CD14-positive monocyte (primary cell): ENCODE measurements at regions not wholly inside any gene's neighbourhood (a gene's known extent, or its start where the extent isn't known, plus 50 kb on each side); places are given as distances from the start of the nearest gene placed in this dataset.

Source experiments
- DNase-seq, 3 donors: peaks; one replicate each; pipeline ENCODE4 v3.0.0-alpha.2; 2011 to 2022
- H2AFZ ChIP-seq: 2 replicates; pipeline ENCODE4 v1.6.0; 2012; ENCODE audit warnings: mild to moderate bottlenecking, low read depth, low read length, inconsistent platforms; ENCODE audit not compliant: insufficient read depth, poor library complexity, severe bottlenecking
- H3K27ac ChIP-seq, 2 donors: 1 replicate in 1 of 2; 2 replicates in 1 of 2; pipeline ENCODE4 v1.5.1; 2012 to 2013; ENCODE audit warnings: low read length in 2 of 2, control low read depth in 1 of 2, inconsistent platforms in 1 of 2, low read depth in 1 of 2, mild to moderate bottlenecking in 1 of 2
- H3K27me3 ChIP-seq, 2 donors: one replicate each; pipeline versions ENCODE4 v1.6.0 to v1.6.1; 2011 to 2013; ENCODE audit warnings: low read length in 2 of 2; ENCODE audit not compliant: control insufficient read depth in 2 of 2, insufficient read depth in 2 of 2
- H3K36me3 ChIP-seq, 2 donors: replicated peaks in 1 of 2; 1 replicate in 1 of 2; 2 replicates in 1 of 2; pipeline versions ENCODE4 v1.5.1 to v1.6.1; 2012 to 2013; ENCODE audit warnings: low read length in 2 of 2, control low read depth in 1 of 2, inconsistent platforms in 1 of 2, mild to moderate bottlenecking in 1 of 2; ENCODE audit not compliant: insufficient read depth in 2 of 2, control insufficient read depth in 1 of 2
- H3K4me1 ChIP-seq, 2 donors: 1 replicate in 1 of 2; 2 replicates in 1 of 2; pipeline versions ENCODE4 v1.5.1 to v1.6.1; 2012 to 2013; ENCODE audit warnings: low read length in 2 of 2, control low read depth in 1 of 2, inconsistent platforms in 1 of 2, mild to moderate bottlenecking in 1 of 2, moderate library complexity in 1 of 2; ENCODE audit not compliant: insufficient read depth in 2 of 2, control insufficient read depth in 1 of 2
- H3K4me2 ChIP-seq: replicated peaks from 2 replicates; pipeline ENCODE3; 2012; ENCODE audit warnings: low read length, moderate library complexity, mild to moderate bottlenecking; ENCODE audit not compliant: poor library complexity, severe bottlenecking; ENCODE audit errors: extremely low read depth
- H3K4me3 ChIP-seq, 3 experiments: fragments of 200-600 bp in 1 of 3; sonication (generic) in 1 of 3; replicated peaks in 1 of 3; 1 replicate in 2 of 3; 2 replicates in 1 of 3; pipeline ENCODE4 v1.5.1; 2011 to 2013; ENCODE audit warnings: low read length in 3 of 3, mild to moderate bottlenecking in 3 of 3, control low read depth in 2 of 3, low read depth in 2 of 3, inconsistent platforms in 1 of 3, moderate library complexity in 1 of 3
- H3K79me2 ChIP-seq: 2 replicates; pipeline ENCODE4 v1.6.0; 2012; ENCODE audit warnings: mild to moderate bottlenecking, control low read depth, inconsistent platforms, low read length, moderate library complexity; ENCODE audit not compliant: insufficient read depth
- H3K9ac ChIP-seq: 2 replicates; pipeline ENCODE4 v1.6.0; 2017; ENCODE audit warnings: low read length, mild to moderate bottlenecking; ENCODE audit not compliant: insufficient read depth, poor library complexity, severe bottlenecking
- H3K9me3 ChIP-seq, 2 donors: replicated peaks in 1 of 2; 1 replicate in 1 of 2; 2 replicates in 1 of 2; pipeline versions ENCODE4 v1.5.1 to v1.6.1; 2012 to 2013; ENCODE audit warnings: low read length in 2 of 2, control low read depth in 1 of 2; ENCODE audit not compliant: control insufficient read depth in 1 of 2, insufficient read depth in 1 of 2
- H4K20me1 ChIP-seq: 2 replicates; pipeline ENCODE4 v1.6.0; 2012; ENCODE audit warnings: mild to moderate bottlenecking, low read length, control low read depth, moderate library complexity; ENCODE audit not compliant: insufficient read depth
- H3K27ac Mint-ChIP-seq, 7 donors: one replicate each; pipeline ENCODE4 v1.8.0; 2020; ENCODE audit warnings: mild to moderate bottlenecking in 7 of 7, mixed read lengths in 7 of 7, moderate library complexity in 6 of 7, inconsistent platforms in 2 of 7
- H3K27me3 Mint-ChIP-seq, 3 donors: one replicate each; pipeline ENCODE4 v1.8.0; 2021 to 2022; ENCODE audit warnings: low read depth in 3 of 3, mild to moderate bottlenecking in 3 of 3, mixed read lengths in 3 of 3, moderate library complexity in 3 of 3, inconsistent platforms in 1 of 3
- H3K36me3 Mint-ChIP-seq, 2 donors: one replicate each; pipeline ENCODE4 v1.8.0; 2020; ENCODE audit warnings: mixed read lengths in 2 of 2, inconsistent platforms in 1 of 2, mild to moderate bottlenecking in 1 of 2
- H3K4me1 Mint-ChIP-seq: one replicate; pipeline ENCODE4 v1.8.0; 2020; ENCODE audit warnings: mild to moderate bottlenecking, mixed read lengths
- H3K4me3 Mint-ChIP-seq, 2 donors: one replicate each; pipeline ENCODE4 v1.8.0; 2020; ENCODE audit warnings: mild to moderate bottlenecking in 2 of 2, mixed read lengths in 2 of 2, moderate library complexity in 1 of 2
- H3K9me3 Mint-ChIP-seq, 7 donors: one replicate each; pipeline ENCODE4 v1.8.0; 2020 to 2022; ENCODE audit warnings: mixed read lengths in 7 of 7, mild to moderate bottlenecking in 6 of 7, moderate library complexity in 6 of 7, inconsistent platforms in 2 of 7
- WGBS: methylation state at CpG from one replicate; pipeline ENCODE4 v1.1.5; 2013; ENCODE audit warnings: missing lambda C conversion rate; ENCODE audit not compliant: insufficient coverage; 5-methylcytosine and 5-hydroxymethylcytosine counted together
- intact Hi-C, 2 donors: fragments of 100-400 bp; cut with micrococcal nuclease; formaldehyde crosslinking; loops; one replicate each; pipeline versions ENCODE4 v1.15.0 to v1.15.1; 2023
- TF ChIP-seq, protein P1 (sequence below): fragments of 200-600 bp; IDR thresholded peaks from one replicate; pipeline ENCODE4 v1.8.0; 2022; ENCODE audit warnings: antibody characterized with exemption, mild to moderate bottlenecking

DNA sequence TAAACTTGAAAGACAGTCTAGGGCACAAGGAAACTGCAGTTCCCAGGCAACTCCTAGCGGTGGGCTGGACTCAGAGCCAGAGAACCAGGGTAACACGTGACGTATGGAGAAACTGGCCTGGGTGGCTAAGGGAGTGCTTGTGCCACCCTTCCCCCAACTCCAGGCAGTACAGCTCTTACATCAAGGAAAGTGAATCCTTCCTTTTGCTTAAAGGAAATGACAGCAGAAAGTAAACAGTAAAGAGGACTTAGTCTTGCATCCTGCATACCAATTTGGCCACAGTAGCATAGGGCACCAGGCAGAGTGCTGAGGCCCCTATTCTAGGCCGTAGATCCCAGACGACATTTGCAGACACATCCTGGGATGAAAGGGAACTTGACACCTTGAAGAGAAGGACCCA, 322.8 kb downstream of the CD109 start:
- Histone ChIP-seq H3K79me2 (no peaks in the 10 kb centered on the region), H2AFZ (no peak overlapping the region), H3K4me2 (no peak overlapping the region), H3K9ac (no peak overlapping the region), H3K36me3 (no peaks in the 10 kb centered on the region), H3K4me1 (no peaks in the 10 kb centered on the region), H3K27ac (no peak overlapping the region), H3K4me3 (no peak overlapping the region), H4K20me1 (no peaks in the 10 kb centered on the region), H3K27me3 (no peaks in the 10 kb centered on the region), H3K9me3 (peaks cover 0 to 10% of the 10 kb centered on the region in 2 donors)
- no peak overlapping the region for H3K4me3 Mint-ChIP-seq
- intact Hi-C loops, result no loop called here
- WGBS, result 90% methylated on average over 2 of the region's 5 CpGs
- H3K9me3 Mint-ChIP-seq, result peaks cover 0 to 8% (median 4%) of the 10 kb centered on the region in 7 donors
- H3K4me1 Mint-ChIP-seq, result no peaks in the 10 kb centered on the region
- no peak for DNase-seq
- peak overlapping the region in 1 of 7 donors; percentile 8 for H3K27ac Mint-ChIP-seq
- TF ChIP-seq, protein P1, sequence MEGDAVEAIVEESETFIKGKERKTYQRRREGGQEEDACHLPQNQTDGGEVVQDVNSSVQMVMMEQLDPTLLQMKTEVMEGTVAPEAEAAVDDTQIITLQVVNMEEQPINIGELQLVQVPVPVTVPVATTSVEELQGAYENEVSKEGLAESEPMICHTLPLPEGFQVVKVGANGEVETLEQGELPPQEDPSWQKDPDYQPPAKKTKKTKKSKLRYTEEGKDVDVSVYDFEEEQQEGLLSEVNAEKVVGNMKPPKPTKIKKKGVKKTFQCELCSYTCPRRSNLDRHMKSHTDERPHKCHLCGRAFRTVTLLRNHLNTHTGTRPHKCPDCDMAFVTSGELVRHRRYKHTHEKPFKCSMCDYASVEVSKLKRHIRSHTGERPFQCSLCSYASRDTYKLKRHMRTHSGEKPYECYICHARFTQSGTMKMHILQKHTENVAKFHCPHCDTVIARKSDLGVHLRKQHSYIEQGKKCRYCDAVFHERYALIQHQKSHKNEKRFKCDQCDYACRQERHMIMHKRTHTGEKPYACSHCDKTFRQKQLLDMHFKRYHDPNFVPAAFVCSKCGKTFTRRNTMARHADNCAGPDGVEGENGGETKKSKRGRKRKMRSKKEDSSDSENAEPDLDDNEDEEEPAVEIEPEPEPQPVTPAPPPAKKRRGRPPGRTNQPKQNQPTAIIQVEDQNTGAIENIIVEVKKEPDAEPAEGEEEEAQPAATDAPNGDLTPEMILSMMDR, result no peak
- H3K36me3 Mint-ChIP-seq, result no peaks in the 10 kb centered on the region
- H3K27me3 Mint-ChIP-seq, result peaks cover 0 to 2% (median 0%) of the 10 kb centered on the region in 3 donors

DNA sequence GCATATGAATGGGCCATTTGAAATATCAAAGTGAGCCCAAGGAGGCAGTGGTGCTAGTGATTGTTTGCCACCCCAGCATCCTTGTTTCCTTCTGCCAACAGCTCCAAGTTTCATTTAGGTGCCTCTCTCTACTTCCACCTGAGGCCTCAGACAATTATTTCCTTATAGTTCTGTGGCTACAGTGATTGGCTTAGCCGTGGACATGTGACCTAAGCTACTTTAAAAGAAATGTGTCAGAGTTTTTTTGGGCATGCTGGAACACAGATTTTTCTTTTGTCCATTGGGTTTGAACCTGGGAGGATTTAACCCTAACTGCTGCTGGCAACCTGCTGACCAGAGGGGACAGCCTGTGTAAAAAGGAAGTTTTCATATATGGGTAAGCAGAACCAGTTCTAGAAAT, 319.4 kb downstream of the CD109 start:
- Histone ChIP-seq H3K9ac (no peak overlapping the region), H4K20me1 (no peaks in the 10 kb centered on the region), H3K9me3 (peaks cover 0 to 17% of the 10 kb centered on the region in 2 donors), H3K27me3 (no peaks in the 10 kb centered on the region), H3K4me2 (no peak overlapping the region), H3K79me2 (no peaks in the 10 kb centered on the region), H3K4me3 (no peak overlapping the region), H3K27ac (no peak overlapping the region), H3K4me1 (no peaks in the 10 kb centered on the region), H2AFZ (no peak overlapping the region), H3K36me3 (no peaks in the 10 kb centered on the region)
- TF ChIP-seq, protein P1, result no peak
- no peak overlapping the region for H3K27ac Mint-ChIP-seq
- 100% methylated on average over 1 of the region's 1 CpG for WGBS
- H3K9me3 Mint-ChIP-seq, result peaks cover 5 to 28% (median 17%) of the 10 kb centered on the region in 7 donors
- DNase-seq, result no peak
- intact Hi-C loops, result no loop called here
- H3K27me3 Mint-ChIP-seq, result peaks cover 0 to 2% (median 0%) of the 10 kb centered on the region in 3 donors
- H3K36me3 Mint-ChIP-seq, result no peaks in the 10 kb centered on the region
- H3K4me3 Mint-ChIP-seq, result no peak overlapping the region
- H3K4me1 Mint-ChIP-seq, result no peaks in the 10 kb centered on the region
